ENCODE measurements at regions not wholly inside any gene's neighbourhood (a gene's known extent, or its start where the extent isn't known, plus 50 kb on each side); places are given as distances from the start of the nearest gene placed in this dataset.

DNA sequence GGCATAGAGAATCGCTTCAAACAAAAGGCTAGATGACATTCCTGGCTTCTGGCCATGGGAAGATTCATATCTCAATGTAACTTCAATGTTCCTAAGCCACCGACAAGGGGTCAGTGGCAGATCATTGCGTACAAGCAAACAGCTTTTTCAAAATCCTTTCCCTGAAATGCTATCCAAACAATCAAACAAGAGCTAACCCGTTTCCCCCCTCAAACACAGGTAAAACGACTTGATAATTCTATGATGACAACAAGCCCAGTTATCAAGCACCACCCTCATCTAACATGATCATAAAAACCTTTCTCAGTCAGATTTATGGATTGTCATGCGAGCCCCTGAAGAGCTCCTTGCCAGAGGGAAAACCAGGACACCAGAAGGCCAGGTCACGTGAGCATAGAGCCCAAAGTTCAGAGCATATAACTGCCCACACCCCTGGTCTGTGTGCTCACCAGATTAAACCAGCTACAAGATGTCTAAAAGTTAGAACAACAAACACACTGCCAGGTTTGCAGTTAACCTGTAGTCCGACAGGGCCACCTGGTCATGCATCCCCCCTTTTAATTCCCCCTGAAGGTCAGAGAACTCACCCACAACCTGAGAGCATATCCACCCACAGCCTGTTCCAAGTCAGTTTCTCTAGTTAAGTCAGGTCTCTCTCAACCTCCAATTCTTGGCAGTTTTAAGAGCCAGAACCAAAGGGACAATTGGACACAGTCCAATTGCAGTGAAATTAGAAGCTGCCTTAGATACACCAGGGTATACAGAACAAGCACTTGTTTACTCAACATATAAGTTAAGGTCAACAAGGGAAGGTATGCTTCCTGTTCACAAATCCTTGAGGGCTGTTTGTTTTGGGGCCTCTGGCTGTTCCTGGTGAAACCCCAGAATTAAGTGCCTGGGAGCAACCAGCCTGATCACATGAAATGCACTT is 248.1 kb upstream of the PPARGC1A start:
- Mint-ChIP-seq H3K36me3 (no peaks in the 10 kb centered on the region), H3K4me3 (no peak overlapping the region), H3K9me3 (peaks cover 3 to 6% of the 10 kb centered on the region in 2 donors), H3K27ac (no peak overlapping the region), H3K27me3 (ENCODE audit: low read depth in 2 of 2) (no peaks in the 10 kb centered on the region), H3K4me1 (no peaks in the 10 kb centered on the region)
- TF ChIP-seq, protein P1, sequence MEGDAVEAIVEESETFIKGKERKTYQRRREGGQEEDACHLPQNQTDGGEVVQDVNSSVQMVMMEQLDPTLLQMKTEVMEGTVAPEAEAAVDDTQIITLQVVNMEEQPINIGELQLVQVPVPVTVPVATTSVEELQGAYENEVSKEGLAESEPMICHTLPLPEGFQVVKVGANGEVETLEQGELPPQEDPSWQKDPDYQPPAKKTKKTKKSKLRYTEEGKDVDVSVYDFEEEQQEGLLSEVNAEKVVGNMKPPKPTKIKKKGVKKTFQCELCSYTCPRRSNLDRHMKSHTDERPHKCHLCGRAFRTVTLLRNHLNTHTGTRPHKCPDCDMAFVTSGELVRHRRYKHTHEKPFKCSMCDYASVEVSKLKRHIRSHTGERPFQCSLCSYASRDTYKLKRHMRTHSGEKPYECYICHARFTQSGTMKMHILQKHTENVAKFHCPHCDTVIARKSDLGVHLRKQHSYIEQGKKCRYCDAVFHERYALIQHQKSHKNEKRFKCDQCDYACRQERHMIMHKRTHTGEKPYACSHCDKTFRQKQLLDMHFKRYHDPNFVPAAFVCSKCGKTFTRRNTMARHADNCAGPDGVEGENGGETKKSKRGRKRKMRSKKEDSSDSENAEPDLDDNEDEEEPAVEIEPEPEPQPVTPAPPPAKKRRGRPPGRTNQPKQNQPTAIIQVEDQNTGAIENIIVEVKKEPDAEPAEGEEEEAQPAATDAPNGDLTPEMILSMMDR (IDR thresholded peaks at IDR 0.05) = no peak
- H3K36me3 ChIP-seq (ENCODE audit: control insufficient read depth, insufficient read depth, low read length) = no peaks in the 10 kb centered on the region
- no peaks in the 10 kb centered on the region for H3K4me1 ChIP-seq (ENCODE audit: control insufficient read depth, insufficient read depth, low read length)
- no peak overlapping the region for H3K27ac ChIP-seq (ENCODE audit: low read length)
- 70% methylated on average over 8 of the region's 8 CpGs for WGBS (ENCODE audit: insufficient coverage)
- peaks cover 3% of the 10 kb centered on the region for H3K9me3 ChIP-seq (ENCODE audit: control insufficient read depth, insufficient read depth, low read length)
- no peak for DNase-seq
- H3K27me3 ChIP-seq (ENCODE audit: control insufficient read depth, insufficient read depth, low read length) = no peaks in the 10 kb centered on the region
- intact Hi-C loops (cut with micrococcal nuclease) = no loop called here
- no peak overlapping the region for H3K4me3 ChIP-seq (ENCODE audit: low read length)
- no peak for ATAC-seq

DNA sequence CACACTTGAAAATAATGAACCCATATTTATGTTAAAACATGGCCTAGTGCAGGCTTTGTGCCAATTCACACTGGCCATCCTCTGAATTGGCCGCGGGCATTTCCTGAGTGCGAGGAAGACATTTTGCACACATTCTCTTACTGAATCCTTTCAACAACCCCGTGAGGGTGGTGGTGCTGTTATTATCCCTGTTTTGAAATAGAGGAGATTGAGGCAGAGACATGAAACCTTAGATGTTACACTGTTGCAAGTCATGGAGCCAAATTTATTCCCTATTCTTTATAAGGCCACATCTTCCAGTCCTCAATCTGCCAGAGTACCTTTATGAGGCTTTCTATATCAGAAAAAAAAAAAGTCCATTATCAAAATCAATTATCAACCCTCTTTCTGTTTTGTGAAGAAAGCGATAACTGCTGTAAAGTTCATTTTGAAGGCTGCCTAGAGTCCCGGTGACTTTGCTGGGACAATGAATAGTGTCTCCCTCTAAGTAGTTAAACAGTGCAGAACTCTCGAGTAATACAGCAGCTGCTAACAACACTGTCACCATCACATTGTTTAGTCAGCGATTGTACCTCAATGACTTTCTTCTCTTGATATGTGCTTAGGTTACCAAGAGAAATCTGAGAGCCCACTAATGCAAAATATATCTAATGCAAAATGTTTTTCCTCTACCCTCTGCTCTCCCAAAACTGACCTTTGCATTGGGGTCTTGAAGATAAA is 242.3 kb upstream of the PPARGC1A start:
- no peaks in the 10 kb centered on the region for H3K4me1 Mint-ChIP-seq
- H3K36me3 Mint-ChIP-seq = no peaks in the 10 kb centered on the region
- Histone ChIP-seq H3K4me3 (ENCODE audit: low read length) (no peak overlapping the region), H3K4me1 (ENCODE audit: control insufficient read depth, insufficient read depth, low read length) (no peaks in the 10 kb centered on the region), H3K27ac (ENCODE audit: low read length) (no peak overlapping the region), H3K27me3 (ENCODE audit: control insufficient read depth, insufficient read depth, low read length) (no peaks in the 10 kb centered on the region), H3K9me3 (ENCODE audit: control insufficient read depth, insufficient read depth, low read length) (no peaks in the 10 kb centered on the region), H3K36me3 (ENCODE audit: control insufficient read depth, insufficient read depth, low read length) (no peaks in the 10 kb centered on the region)
- DNase-seq (no peak), ATAC-seq (no peak)
- no peak overlapping the region for H3K27ac Mint-ChIP-seq
- WGBS (ENCODE audit: insufficient coverage) = 92% methylated on average over 7 of the region's 8 CpGs
- H3K27me3 Mint-ChIP-seq (ENCODE audit: low read depth in 2 of 2) = no peaks in the 10 kb centered on the region
- peaks cover 2 to 13% of the 10 kb centered on the region in 2 donors for H3K9me3 Mint-ChIP-seq
- TF ChIP-seq, protein P1 (IDR thresholded peaks at IDR 0.05) = no peak
- intact Hi-C loops (cut with micrococcal nuclease) = no loop called here
- no peak overlapping the region for H3K4me3 Mint-ChIP-seq

DNA sequence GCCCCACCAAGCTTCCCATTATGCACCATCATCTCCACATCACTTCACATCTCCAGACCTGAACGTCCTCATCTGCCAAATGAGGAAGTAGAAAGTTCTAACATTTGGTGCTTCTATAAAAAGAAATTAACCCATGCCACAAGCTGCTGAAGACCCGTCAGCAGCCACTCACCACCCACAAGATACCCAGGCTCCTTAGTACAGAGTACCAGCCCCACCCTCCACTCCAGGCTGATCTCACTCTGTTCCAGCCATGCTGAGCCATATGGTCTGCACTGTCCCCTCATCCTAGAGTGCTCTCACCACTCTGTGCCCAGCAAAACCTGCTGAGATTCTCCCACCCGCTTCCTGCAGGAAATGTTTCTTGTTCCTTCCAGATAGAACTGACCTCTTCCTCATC is 240.8 kb upstream of the PPARGC1A start:
- Histone ChIP-seq H3K36me3 (ENCODE audit: control insufficient read depth, insufficient read depth, low read length) (no peaks in the 10 kb centered on the region), H3K27ac (ENCODE audit: low read length) (no peak overlapping the region), H3K9me3 (ENCODE audit: control insufficient read depth, insufficient read depth, low read length) (no peaks in the 10 kb centered on the region), H3K4me3 (ENCODE audit: low read length) (no peak overlapping the region), H3K27me3 (ENCODE audit: control insufficient read depth, insufficient read depth, low read length) (no peaks in the 10 kb centered on the region), H3K4me1 (ENCODE audit: control insufficient read depth, insufficient read depth, low read length) (no peaks in the 10 kb centered on the region)
- H3K4me3 Mint-ChIP-seq = no peak overlapping the region
- DNase-seq = no peak
- no peaks in the 10 kb centered on the region for H3K27me3 Mint-ChIP-seq (ENCODE audit: low read depth in 2 of 2)
- 34% methylated on average over 3 of the region's 3 CpGs for WGBS (ENCODE audit: insufficient coverage)
- peaks cover 2 to 10% of the 10 kb centered on the region in 2 donors for H3K9me3 Mint-ChIP-seq
- no peaks in the 10 kb centered on the region for H3K36me3 Mint-ChIP-seq
- no peaks in the 10 kb centered on the region for H3K4me1 Mint-ChIP-seq
- no peak overlapping the region for H3K27ac Mint-ChIP-seq
- intact Hi-C loops (cut with micrococcal nuclease) = no loop called here
- ATAC-seq = no peak
- TF ChIP-seq, protein P1 (IDR thresholded peaks at IDR 0.05) = no peak
